ENCODE measurements at regions not wholly inside any gene's neighbourhood (a gene's known extent, or its start where the extent isn't known, plus 50 kb on each side); places are given as distances from the start of the nearest gene placed in this dataset.
"Not testable (repeated sequence)": the region's sequence is repeated elsewhere in the genome, so short reads cannot be mapped to it uniquely, and the experiment has no call there.

- no peak for TF ChIP-seq CTCF (IDR thresholded peaks at IDR 0.05; ENCODE audit: insufficient read depth, low read depth, low read length)
These were observed 1523.7 kb upstream of the ADGRL3 start for GRCh38 chr4:59676389-59676788.

GRCh38 chr4:59676992-59677391, 1523.1 kb upstream of the ADGRL3 start:
- not testable (repeated sequence) for DNase-seq (ENCODE audit: low read depth); H3K4me3 ChIP-seq (ENCODE audit: low read depth, low read length)

More at GRCh38 chr4:59676389-59676788, 1523.7 kb upstream of the ADGRL3 start:
- DNase-seq (ENCODE audit: low read depth), result no peak
- no peak overlapping the region for H3K4me3 ChIP-seq (ENCODE audit: low read depth, low read length)

GRCh38 chr4:59685626-59686025, 1514.5 kb upstream of the ADGRL3 start:
- DNase-seq (ENCODE audit: low read depth), result no peak
- TF ChIP-seq CTCF (IDR thresholded peaks at IDR 0.05; ENCODE audit: insufficient read depth, low read depth, low read length), result no peak
- no peak overlapping the region for H3K4me3 ChIP-seq (ENCODE audit: low read depth, low read length)

- DNase-seq (ENCODE audit: low read depth), result no peak
- TF ChIP-seq CTCF (IDR thresholded peaks at IDR 0.05; ENCODE audit: insufficient read depth, low read depth, low read length), result no peak
- no peak overlapping the region for H3K4me3 ChIP-seq (ENCODE audit: low read depth, low read length)
These were observed 1511.0 kb upstream of the ADGRL3 start for GRCh38 chr4:59689149-59689548.

- DNase-seq (ENCODE audit: low read depth), result no peak
- H3K4me3 ChIP-seq (ENCODE audit: low read depth, low read length), result no peak overlapping the region
- TF ChIP-seq CTCF (IDR thresholded peaks at IDR 0.05; ENCODE audit: insufficient read depth, low read depth, low read length), result no peak
These were observed 1504.6 kb upstream of the ADGRL3 start for GRCh38 chr4:59695355-59696053.

- H3K4me3 ChIP-seq (ENCODE audit: low read depth, low read length), result no peak overlapping the region
- DNase-seq (ENCODE audit: low read depth), result no peak
- no peak for TF ChIP-seq CTCF (IDR thresholded peaks at IDR 0.05; ENCODE audit: insufficient read depth, low read depth, low read length)
These were observed 1502.1 kb upstream of the ADGRL3 start for GRCh38 chr4:59698041-59698440.

- no peak for DNase-seq (ENCODE audit: low read depth)
- H3K4me3 ChIP-seq (ENCODE audit: low read depth, low read length), result no peak overlapping the region
- no peak for TF ChIP-seq CTCF (IDR thresholded peaks at IDR 0.05; ENCODE audit: insufficient read depth, low read depth, low read length)
These were observed 1499.5 kb upstream of the ADGRL3 start for GRCh38 chr4:59700651-59701050.

All from fibroblast of villous mesenchyme (primary cell).